ENCODE measurements at regions not wholly inside any gene's neighbourhood (a gene's known extent, or its start where the extent isn't known, plus 50 kb on each side); places are given as distances from the start of the nearest gene placed in this dataset.
A peak's percentile ranks its signal among the peaks of the same experiment; 100 is the strongest.
"Not testable (repeated sequence)": the region's sequence is repeated elsewhere in the genome, so short reads cannot be mapped to it uniquely, and the experiment has no call there.

- not testable (repeated sequence) for ATAC-seq (replicated peaks); H3K27ac Mint-ChIP-seq; H3K4me1 Mint-ChIP-seq (ENCODE audit: low read depth in 2 of 2); H3K27me3 Mint-ChIP-seq; DNase-seq; H3K4me3 Mint-ChIP-seq; H3K36me3 Mint-ChIP-seq (ENCODE audit: insufficient read depth); H3K9me3 Mint-ChIP-seq
Measured at GRCh38 chr2:110394769-110395168, 77.8 kb downstream of the LIMS4 start.

- H3K27ac Mint-ChIP-seq; H3K4me1 Mint-ChIP-seq (ENCODE audit: low read depth in 2 of 2); H3K4me3 Mint-ChIP-seq; H3K9me3 Mint-ChIP-seq; H3K36me3 Mint-ChIP-seq (ENCODE audit: insufficient read depth); DNase-seq; H3K27me3 Mint-ChIP-seq; ATAC-seq (replicated peaks): not testable (repeated sequence)
Measured at GRCh38 chr2:110392366-110392765, 80.2 kb downstream of the LIMS4 start.

- not testable (repeated sequence) for ATAC-seq (replicated peaks)
Measured at GRCh38 chr2:110391035-110391418, 81.6 kb downstream of the LIMS4 start.

GRCh38 chr2:110390351-110391034 lies 82.1 kb downstream of the LIMS4 start:
- H3K4me3 Mint-ChIP-seq; H3K36me3 Mint-ChIP-seq (ENCODE audit: insufficient read depth); H3K27ac Mint-ChIP-seq; H3K27me3 Mint-ChIP-seq; H3K9me3 Mint-ChIP-seq; H3K4me1 Mint-ChIP-seq (ENCODE audit: low read depth in 2 of 2); DNase-seq: not testable (repeated sequence)
- ATAC-seq (replicated peaks): peak; percentile 43

More at GRCh38 chr2:110391035-110391418, 81.6 kb downstream of the LIMS4 start:
- H3K27me3 Mint-ChIP-seq; H3K4me3 Mint-ChIP-seq; H3K27ac Mint-ChIP-seq; H3K9me3 Mint-ChIP-seq; H3K36me3 Mint-ChIP-seq (ENCODE audit: insufficient read depth); H3K4me1 Mint-ChIP-seq (ENCODE audit: low read depth in 2 of 2); DNase-seq: not testable (repeated sequence)

DNA sequence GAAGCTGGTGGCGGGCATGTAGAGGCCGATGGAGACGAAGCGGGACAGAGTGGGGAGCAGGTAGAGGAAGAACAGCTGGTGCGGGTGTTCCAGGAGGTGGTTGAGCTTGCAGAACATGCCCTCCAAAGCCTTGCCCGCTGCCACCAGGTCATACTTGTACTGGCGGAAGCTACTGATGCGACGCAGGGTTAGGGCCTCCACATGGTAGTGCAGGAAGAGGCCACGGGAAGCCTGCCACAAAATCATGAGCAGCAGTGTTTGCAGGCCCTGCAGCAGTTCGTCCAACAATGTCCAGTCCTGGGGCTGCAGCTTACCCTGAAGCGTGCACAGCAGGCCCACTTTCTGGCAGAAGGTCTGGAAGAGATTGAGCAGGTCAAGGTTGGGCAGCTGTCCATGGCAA lies 85.6 kb downstream of the LIMS4 start:
- not testable (repeated sequence) for ATAC-seq (replicated peaks); H3K36me3 Mint-ChIP-seq (ENCODE audit: insufficient read depth); H3K9me3 Mint-ChIP-seq; H3K4me1 Mint-ChIP-seq (ENCODE audit: low read depth in 2 of 2); H3K27me3 Mint-ChIP-seq; DNase-seq; H3K4me3 Mint-ChIP-seq; H3K27ac Mint-ChIP-seq

- not testable (repeated sequence) for H3K4me3 Mint-ChIP-seq; H3K36me3 Mint-ChIP-seq (ENCODE audit: insufficient read depth)
Measured at GRCh38 chr2:110386546-110386945, 86.1 kb downstream of the LIMS4 start.

GRCh38 chr2:110384736-110385119 lies 87.9 kb downstream of the LIMS4 start:
- H3K27ac Mint-ChIP-seq; H3K36me3 Mint-ChIP-seq (ENCODE audit: insufficient read depth); H3K27me3 Mint-ChIP-seq; H3K4me1 Mint-ChIP-seq (ENCODE audit: low read depth in 2 of 2); H3K9me3 Mint-ChIP-seq; ATAC-seq (replicated peaks); DNase-seq: not testable (repeated sequence)
- H3K4me3 Mint-ChIP-seq: peak overlapping the region in 1 of 2 donors; percentile 31

More at GRCh38 chr2:110386546-110386945, 86.1 kb downstream of the LIMS4 start:
- H3K27me3 Mint-ChIP-seq; DNase-seq; ATAC-seq (replicated peaks); H3K27ac Mint-ChIP-seq; H3K9me3 Mint-ChIP-seq; H3K4me1 Mint-ChIP-seq (ENCODE audit: low read depth in 2 of 2): not testable (repeated sequence)

GRCh38 chr2:110384109-110384735 lies 88.4 kb downstream of the LIMS4 start:
- not testable (repeated sequence) for H3K9me3 Mint-ChIP-seq; H3K36me3 Mint-ChIP-seq (ENCODE audit: insufficient read depth); H3K27ac Mint-ChIP-seq; H3K4me1 Mint-ChIP-seq (ENCODE audit: low read depth in 2 of 2); DNase-seq; H3K4me3 Mint-ChIP-seq; H3K27me3 Mint-ChIP-seq
- ATAC-seq (replicated peaks): peak; percentile 10

DNA sequence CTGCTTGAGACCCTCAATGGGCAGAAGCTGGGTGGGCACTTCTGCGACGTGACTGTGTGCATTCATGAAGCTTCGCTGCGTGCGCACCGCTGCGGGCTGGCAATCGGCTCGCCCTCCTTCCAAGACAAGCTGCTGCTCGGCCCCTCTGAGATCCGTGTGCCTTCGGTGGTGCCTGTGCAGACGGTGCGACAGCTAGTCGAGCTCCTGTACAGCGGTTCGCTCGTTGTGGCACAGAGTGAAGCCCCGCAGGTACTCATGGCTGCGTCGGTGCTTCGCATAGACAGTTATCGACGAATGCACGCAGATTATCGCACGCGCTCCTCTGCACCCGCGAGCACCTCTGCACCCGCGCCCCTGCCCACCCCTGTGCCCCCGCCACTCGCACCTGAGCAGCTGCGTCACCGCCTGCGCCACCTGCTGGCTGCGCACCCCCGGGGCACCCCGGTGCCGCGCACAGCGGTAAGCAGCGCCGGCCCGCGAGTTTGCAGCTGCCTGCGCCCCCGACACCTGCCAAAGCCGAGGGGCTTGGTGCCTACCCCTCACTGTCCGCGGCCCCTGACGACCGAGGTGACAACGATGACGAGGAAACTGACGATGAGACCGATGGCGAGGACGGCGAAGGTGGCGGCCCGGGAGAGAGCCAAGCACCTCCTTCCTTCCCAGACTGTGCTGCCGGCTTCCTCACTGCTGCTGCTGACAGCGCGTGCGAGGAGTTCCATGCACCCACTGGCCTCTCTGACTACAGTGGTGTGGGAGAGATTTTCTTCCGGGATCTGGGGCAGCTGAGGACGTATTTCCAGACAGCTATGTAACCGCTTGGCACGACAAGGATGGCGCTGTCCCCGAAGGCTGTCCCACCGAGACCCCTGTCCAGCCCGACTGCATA lies 89.2 kb downstream of the LIMS4 start:
- H3K9me3 Mint-ChIP-seq; H3K27ac Mint-ChIP-seq; H3K4me1 Mint-ChIP-seq (ENCODE audit: low read depth in 2 of 2); DNase-seq; H3K4me3 Mint-ChIP-seq; H3K36me3 Mint-ChIP-seq (ENCODE audit: insufficient read depth); H3K27me3 Mint-ChIP-seq: not testable (repeated sequence)
- ATAC-seq (replicated peaks): peak; percentile 83

DNA sequence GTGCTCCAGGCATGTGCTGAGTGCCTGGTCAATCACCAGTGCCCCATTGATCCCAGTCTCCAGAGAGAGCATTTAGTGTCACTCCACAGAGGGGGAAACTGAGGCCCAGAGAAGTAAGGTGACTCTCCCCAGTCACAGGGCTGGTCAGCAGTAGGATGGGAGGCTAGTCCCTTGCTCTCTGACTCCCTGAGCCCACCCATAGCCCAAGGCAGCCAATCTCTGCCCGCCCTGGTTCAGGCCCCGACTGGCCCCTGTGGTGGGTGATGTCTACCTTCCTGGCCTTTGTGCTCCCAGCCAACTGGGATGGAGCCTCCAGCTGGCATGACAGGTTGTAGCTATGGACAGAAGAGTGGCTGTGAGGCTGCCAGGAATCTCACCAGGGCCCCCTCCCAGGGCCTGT lies 99.1 kb downstream of the LIMS4 start:
- DNase-seq; H3K4me3 Mint-ChIP-seq; H3K27ac Mint-ChIP-seq; H3K36me3 Mint-ChIP-seq (ENCODE audit: insufficient read depth); ATAC-seq (replicated peaks); H3K27me3 Mint-ChIP-seq; H3K9me3 Mint-ChIP-seq; H3K4me1 Mint-ChIP-seq (ENCODE audit: low read depth in 2 of 2): not testable (repeated sequence)

DNA sequence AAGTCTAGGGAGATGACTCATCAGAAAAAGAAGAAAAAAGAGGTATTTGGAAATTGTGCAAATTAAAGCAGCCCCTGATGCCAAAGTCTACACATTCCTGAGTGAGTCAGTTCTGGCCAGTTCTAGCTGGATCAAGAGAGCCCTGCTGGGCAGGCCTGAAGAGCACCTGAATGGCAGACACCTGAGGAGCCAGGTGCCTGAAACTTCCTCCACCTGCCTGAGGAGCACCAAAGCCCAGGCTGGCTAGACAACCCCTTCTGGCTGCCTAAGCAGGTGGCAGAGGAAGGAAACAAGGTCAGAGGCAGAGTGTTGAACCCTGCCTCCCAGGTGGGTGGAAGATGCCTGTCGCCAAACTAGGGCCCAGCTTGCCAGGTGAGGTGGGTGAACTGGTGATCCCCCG lies 101.0 kb downstream of the LIMS4 start:
- not testable (repeated sequence) for H3K4me3 Mint-ChIP-seq; H3K9me3 Mint-ChIP-seq; ATAC-seq (replicated peaks); H3K4me1 Mint-ChIP-seq (ENCODE audit: low read depth in 2 of 2); H3K36me3 Mint-ChIP-seq (ENCODE audit: insufficient read depth); H3K27me3 Mint-ChIP-seq; H3K27ac Mint-ChIP-seq; DNase-seq

DNA sequence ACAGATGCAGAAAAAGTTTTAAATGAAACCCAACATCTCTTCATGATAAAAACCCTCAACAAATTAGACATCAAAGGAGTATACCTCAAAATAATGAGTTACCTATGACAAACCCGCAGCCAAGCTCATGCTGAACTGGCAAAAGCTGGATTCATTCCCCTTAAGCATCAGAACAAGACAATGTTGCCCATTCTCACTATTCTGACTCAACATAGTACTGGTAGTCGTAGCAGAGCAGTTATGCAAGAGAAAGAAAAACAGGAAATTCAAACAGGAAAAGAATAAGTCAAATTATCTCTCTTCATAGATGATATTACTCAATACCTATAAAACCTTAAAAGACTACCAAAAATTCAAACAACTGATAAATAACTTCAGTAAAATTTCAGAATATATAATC lies 115.0 kb downstream of the LIMS4 start:
- not testable (repeated sequence) for H3K4me1 Mint-ChIP-seq (ENCODE audit: low read depth in 2 of 2); ATAC-seq (replicated peaks); H3K27me3 Mint-ChIP-seq; H3K27ac Mint-ChIP-seq; DNase-seq; H3K36me3 Mint-ChIP-seq (ENCODE audit: insufficient read depth); H3K9me3 Mint-ChIP-seq; H3K4me3 Mint-ChIP-seq

- H3K9me3 Mint-ChIP-seq; H3K36me3 Mint-ChIP-seq (ENCODE audit: insufficient read depth); H3K27me3 Mint-ChIP-seq; H3K27ac Mint-ChIP-seq; H3K4me3 Mint-ChIP-seq; H3K4me1 Mint-ChIP-seq (ENCODE audit: low read depth in 2 of 2); DNase-seq; ATAC-seq (replicated peaks): not testable (repeated sequence)
Measured at GRCh38 chr2:110354294-110355018, 118.2 kb downstream of the LIMS4 start.

Data from effector memory CD8-positive, alpha-beta T cell (primary cell).